ENCODE measurements at regions not wholly inside any gene's neighbourhood (a gene's known extent, or its start where the extent isn't known, plus 50 kb on each side); places are given as distances from the start of the nearest gene placed in this dataset.

GRCh38 chr10:62964026-62964425 is 147.9 kb upstream of the EGR2 start:
- no peak for TF ChIP-seq ARNT (IDR thresholded peaks at IDR 0.05)
- TF ChIP-seq FOXM1 (IDR thresholded peaks at IDR 0.05; ENCODE audit: borderline replicate concordance): no peak
- no peak for TF ChIP-seq BHLHE40 (IDR thresholded peaks at IDR 0.05; ENCODE audit: borderline replicate concordance)
- no peak for TF ChIP-seq HDGF (IDR thresholded peaks at IDR 0.05; ENCODE audit: borderline replicate concordance)
- no peak for TF ChIP-seq SP1 (IDR thresholded peaks at IDR 0.05)
- TF ChIP-seq ELF4 (IDR thresholded peaks at IDR 0.05): no peak
- TF ChIP-seq ZNF384 (IDR thresholded peaks at IDR 0.05): no peak
